GM18508 (cell line): ENCODE measurements at regions not wholly inside any gene's neighbourhood (a gene's known extent, or its start where the extent isn't known, plus 50 kb on each side); places are given as distances from the start of the nearest gene placed in this dataset.

Source experiments
- ATAC-seq: cut with Tn5 transposase; IDR thresholded peaks from one replicate; pipeline ENCODE4 v1.9.1; 2021; ENCODE audit warnings: moderate number of reproducible peaks; ENCODE audit not compliant: insufficient read depth, unreplicated experiment

- ATAC-seq = no peak
These were observed 199.8 kb downstream of the JCAD start for GRCh38 chr10:29859521-29860130.

DNA sequence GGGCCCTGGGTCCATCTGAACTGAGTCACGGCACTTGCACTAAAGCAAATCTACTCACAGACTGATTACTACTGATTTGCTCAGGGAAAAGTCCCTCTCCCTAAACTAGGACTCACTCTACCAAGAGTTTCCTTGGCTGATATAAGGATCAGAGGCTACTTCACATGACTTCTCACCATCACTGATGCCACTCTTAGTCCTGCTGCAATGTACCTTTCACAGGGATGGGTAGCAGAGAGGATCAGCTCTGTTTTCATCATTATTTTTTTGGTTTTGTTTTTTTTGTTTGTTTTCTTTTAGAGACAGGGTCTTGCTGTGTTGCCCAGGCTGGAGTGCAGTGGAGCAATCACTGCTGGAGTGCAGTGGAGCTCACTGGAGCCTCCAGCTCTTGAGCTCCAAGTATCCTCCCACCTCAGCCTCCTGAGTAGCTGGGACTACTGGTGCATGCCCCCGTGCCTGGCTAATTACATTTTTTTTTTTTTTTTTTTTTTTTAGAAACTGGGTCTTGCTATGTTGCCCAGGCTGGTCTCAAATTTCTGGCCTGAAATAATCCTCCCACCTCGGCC, 200.6 kb downstream of the JCAD start:
- no peak for ATAC-seq

DNA sequence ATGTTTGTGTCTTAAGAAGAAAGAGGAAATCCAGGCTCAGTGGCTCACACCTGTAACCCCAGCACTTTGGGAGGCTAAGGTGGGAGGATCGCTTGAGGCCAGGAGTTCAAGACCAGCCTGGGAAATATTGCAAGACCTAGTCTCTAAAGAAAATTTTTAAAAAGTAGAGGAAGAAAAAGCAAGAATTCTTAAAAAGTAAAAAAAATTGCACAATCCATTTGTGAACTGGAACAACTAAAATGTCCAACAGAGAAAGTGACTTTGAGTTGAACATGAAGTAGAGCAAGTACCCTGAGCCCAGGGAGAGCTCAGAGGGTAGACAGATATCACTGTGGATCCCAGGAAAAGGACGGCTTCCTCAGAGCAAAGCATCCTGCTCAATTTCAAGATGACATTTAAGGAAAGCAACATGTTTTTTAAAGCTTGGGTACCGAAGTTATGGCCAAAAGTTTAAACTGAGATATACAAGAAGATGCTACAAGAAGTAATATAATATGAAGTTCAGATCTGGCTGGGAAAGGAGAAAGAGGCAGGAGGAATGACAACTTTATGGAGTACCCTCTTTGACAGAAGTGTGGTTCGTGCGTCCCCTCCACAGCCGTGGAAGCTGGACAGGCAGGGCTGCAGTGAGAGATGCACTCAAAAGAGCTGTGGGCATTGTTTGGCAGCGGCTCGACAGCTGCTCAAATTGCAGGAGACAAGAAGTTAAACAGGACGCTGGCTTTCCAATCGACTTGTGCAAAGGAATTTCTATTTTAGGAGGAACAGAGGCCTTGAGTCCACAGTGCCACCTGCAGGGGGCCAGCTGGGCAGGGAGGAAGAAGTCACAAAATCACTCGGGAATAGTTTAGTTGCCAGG, 201.3 kb downstream of the JCAD start:
- ATAC-seq = no peak

GRCh38 chr10:29856295-29856694, 203.1 kb downstream of the JCAD start:
- ATAC-seq = no peak

DNA sequence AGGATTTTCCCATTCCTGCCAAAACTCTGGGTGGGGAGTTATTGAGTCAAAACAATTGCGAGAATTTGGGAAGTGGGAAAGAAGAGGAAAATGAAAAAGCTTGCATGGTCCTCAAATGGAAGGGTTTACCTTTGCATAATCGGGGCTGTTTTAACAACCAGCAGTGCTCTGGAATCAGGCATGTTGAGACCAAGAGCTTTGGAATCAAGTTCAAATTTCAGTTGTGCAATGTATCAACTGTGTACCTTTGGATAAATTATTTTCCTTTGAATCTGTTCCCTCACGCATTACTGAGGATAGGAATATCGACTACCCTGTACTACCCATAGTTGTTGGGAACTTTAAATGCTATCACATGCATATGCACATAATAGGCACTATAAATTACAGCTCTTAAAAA, 205.5 kb downstream of the JCAD start:
- no peak for ATAC-seq

DNA sequence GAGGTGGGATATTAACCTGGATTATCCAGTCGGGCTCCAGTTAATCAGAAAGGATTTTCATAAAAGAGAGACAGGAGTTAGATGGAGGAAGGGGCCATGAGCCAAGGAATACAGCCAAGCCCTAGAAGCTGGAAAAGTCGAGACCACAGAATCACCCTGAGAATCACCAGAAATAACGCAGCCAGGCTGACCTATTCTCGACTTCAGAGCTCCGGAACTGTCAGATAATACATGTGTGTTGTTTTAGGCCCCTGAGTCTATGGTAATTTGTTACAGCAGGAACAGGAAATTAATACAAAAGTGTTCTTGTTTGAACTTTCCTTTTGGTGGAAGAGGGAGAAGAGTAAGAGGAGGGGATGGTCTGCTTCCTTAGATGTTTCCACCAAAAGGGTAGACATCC, 208.1 kb downstream of the JCAD start:
- no peak for ATAC-seq

DNA sequence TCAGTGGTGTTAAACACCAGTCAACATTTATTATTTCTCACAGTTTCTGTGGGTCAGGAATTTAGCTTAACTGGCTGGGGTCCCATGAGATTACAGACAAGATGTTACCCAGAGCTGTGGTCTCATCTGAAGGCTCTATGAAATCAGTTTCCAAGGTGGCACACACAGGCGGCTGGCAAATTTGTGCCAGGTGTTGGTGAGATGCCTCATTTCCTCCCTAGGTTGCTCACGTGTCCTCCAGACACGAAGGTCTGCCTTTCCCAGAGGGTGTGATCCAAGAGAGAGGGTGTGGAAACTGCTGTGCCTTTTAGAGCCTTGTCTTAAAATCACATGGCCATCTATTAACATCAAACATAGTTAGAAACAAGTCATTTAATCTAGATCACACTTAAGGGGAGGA, 209.0 kb downstream of the JCAD start:
- ATAC-seq = no peak

DNA sequence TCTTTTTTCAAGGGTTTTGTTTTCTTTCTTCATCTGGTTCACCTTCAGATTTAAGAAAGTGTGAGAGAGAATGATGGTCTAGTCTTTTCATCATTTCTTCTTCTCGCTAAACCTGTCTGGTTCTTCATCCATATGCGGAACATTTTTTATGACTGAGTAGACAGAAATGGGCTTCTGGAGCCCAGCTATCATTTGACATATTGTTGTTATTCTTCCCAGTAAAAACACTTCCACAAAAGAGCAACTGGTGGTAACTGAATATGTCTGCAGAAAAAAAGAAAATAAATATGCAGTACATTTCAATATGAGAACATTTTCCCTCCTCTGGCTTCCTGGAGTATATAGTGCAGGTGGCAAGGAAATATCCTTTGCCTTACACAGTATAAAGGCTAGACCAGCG, 209.5 kb downstream of the JCAD start:
- no peak for ATAC-seq

GRCh38 chr10:29849126-29849833, 210.1 kb downstream of the JCAD start:
- no peak for ATAC-seq

GRCh38 chr10:29846881-29847280, 212.1 kb upstream of the SVIL start:
- ATAC-seq = no peak

- no peak for ATAC-seq
These were observed 210.4 kb upstream of the SVIL start for GRCh38 chr10:29845166-29845565.

GRCh38 chr10:29843143-29843542, 208.4 kb upstream of the SVIL start:
- no peak for ATAC-seq

DNA sequence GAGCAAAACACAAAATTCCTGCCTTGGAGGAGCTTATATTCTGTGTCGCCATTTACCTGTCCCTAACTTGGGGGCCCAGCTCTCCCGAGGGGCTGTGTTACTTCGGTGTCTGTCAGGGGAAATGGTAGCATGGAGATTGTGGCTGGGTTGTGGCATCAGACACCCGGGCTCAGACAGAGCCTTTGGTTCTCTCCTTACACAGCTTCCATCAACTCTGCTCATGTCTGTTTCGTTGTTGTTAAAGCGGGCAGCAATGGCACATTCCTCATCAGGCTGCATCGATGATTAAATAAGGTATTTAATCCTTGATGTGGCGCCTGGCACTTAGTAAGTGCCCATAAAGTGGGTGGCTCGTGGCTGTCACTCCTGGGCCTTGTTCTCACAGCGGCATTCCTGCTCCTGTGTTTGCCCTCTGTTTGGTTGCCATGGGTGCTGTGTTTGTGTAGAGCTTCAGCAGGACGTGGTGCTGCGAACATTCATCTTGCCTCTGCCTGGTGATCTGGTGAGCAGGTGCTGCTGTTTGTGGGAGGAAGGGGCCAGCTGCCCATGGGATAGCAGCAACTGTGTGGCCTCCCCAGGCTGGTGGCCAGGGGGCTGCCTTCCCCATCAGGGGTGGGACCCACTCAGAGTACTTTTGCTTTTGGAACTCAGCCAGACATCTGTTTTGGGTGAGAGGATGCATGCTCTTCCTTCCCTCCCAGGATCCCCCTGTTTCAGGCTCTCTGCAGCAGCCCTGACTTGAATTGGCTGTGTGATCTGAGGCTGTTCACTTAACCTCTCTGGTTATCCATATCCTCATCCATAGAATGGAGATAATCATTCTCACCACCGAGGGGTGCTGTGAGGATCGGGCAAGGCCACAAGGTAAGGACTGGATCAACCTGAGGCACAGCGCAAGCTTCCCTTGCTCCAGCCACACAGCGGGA, 207.2 kb upstream of the SVIL start:
- ATAC-seq = no peak

DNA sequence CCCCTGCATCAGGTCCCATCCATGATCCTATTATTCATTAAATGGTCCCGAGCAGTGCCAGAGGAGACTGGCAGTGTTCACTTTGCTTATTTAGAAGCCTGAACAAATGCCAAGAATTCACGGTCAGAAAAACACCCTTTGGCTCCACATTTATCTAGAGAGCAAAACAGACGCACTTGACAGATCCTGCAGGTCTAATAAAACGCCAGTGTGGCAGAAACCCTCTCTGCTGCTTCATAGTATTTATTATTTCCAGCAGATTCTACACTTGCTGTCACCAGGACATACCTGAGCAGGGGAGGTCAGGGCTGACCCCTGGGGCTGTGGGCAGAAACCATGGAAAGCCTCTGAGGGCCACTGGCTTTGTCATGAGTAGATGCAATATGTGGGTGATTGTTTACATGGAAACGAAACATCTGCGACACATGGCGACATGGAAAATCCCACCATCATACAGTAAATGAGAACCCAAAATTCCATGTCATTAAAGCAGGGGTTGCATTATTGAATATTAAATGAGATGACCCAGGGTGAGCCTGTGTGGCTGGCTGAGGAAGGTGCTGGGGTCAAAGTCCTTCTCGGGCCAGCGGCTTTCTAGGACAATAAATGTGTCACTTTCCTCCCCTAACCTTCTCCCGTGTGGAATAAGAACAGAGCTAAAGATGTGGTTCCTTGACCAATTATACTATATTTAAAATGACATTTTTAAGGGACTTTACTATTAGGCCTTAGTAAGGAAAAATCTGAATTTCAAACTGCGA, 205.9 kb upstream of the SVIL start:
- no peak for ATAC-seq

- no peak for ATAC-seq
These were observed 205.2 kb upstream of the SVIL start for GRCh38 chr10:29839826-29840515.

- no peak for ATAC-seq
These were observed 203.8 kb upstream of the SVIL start for GRCh38 chr10:29838539-29838938.

GRCh38 chr10:29837586-29837985, 202.8 kb upstream of the SVIL start:
- no peak for ATAC-seq

DNA sequence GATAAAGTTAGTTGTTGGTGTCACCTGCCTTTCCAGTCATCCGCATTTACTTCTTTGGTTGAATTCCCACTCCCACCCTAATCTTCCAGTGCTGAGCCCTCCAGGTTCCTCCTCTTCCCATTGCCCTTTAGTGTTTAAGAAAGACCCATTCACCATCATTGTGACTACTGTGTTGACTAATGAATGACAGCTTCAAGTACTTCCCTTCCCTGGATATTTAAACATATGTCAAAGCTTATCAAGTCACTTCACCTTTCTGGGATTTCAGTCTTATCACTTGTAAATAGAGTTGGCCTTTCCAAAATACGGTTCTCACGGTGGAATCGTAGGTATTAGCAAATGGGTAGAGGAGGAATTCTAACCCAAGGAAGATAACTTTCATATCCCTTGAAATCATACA, 201.6 kb upstream of the SVIL start:
- ATAC-seq = no peak

- no peak for ATAC-seq
These were observed 200.3 kb upstream of the SVIL start for GRCh38 chr10:29835055-29835454.
